Superior temporal gyrus (tissue), 1 donor: ENCODE measurements at regions not wholly inside any gene's neighbourhood (a gene's known extent, or its start where the extent isn't known, plus 50 kb on each side); places are given as distances from the start of the nearest gene placed in this dataset.

Source experiments
- DNase-seq: peaks from one replicate; pipeline ENCODE4 v3.0.0-alpha.2; 2016; ENCODE audit errors: extremely low spot score

GRCh38 chr3:159169828-159170227, 368.0 kb downstream of the MFSD1 start:
- no peak for DNase-seq

DNA sequence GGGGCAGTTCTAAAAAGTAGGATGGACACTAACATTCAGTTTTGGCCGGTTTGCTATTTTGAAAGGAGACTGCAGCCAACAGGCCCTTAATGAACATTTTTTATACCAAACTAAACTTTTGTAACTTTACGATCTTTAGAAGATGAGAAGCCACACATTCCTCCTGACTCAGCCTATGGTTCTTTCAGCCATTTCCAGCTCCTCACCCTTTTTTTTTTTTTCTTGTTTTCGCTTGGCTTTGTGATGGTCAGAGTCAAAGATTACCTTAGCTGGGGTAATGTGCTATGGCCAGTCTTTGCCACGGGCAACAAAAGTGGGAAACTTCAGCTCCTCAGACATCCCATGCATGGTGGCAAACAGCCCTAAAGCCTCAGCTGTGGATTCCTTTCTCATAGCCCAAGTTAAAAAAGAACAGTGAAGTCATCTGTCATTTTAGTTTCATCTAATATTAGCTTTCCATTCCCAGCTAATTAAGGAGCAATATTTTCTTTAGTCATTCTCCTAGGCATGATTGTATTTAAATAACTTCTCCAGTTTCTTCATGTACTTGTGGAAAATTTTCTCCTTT, 368.7 kb downstream of the MFSD1 start:
- DNase-seq = no peak

DNA sequence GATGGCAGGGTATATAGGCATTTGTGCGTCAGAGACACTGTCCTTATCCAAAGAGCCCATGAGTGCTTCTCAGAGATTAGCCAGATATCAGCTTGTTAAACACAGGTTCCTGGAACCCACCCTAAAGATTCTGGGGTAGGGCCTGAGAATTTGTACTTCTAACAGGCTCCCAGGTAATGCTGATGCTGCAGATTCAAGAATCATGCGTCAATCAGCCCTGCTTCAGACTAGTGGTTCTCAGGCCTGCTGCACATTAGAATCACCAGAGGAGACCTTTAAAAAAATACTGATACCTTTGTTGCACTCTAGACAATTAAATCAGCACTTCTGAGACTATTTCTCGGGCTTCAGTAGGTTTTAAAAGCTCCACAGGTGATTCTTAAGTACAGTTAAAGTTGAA, 369.5 kb downstream of the MFSD1 start:
- no peak for DNase-seq

GRCh38 chr3:159172473-159172872, 370.6 kb downstream of the MFSD1 start:
- no peak for DNase-seq

GRCh38 chr3:159174715-159175692, 373.1 kb downstream of the MFSD1 start:
- DNase-seq = no peak

- no peak for DNase-seq
Measured at GRCh38 chr3:159178209-159178897, 376.5 kb downstream of the MFSD1 start.

GRCh38 chr3:159182961-159183360, 381.1 kb downstream of the MFSD1 start:
- no peak for DNase-seq

GRCh38 chr3:159185443-159186050, 383.7 kb downstream of the MFSD1 start:
- no peak for DNase-seq

DNA sequence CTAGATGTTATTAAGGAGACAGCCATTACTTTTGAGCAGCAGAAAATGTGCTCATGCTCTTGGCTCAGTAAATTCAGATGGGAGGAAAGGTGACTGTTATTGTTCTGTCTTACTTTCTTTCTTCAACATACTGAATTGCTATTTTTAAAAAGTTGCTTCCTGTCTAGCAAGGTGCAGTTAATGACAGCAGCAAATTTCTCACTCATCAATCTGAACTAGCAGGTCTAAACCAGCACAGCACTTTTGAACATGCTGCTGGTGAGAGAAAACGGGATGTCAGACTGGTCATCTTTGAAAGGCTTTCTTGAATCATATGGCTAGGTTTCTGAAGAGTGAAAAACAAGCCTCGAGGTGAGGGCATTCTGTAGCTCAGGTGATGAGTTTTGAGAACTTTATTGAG, 384.7 kb downstream of the MFSD1 start:
- DNase-seq = no peak

- DNase-seq = no peak
Measured at GRCh38 chr3:159187232-159187631, 385.4 kb downstream of the MFSD1 start.

DNA sequence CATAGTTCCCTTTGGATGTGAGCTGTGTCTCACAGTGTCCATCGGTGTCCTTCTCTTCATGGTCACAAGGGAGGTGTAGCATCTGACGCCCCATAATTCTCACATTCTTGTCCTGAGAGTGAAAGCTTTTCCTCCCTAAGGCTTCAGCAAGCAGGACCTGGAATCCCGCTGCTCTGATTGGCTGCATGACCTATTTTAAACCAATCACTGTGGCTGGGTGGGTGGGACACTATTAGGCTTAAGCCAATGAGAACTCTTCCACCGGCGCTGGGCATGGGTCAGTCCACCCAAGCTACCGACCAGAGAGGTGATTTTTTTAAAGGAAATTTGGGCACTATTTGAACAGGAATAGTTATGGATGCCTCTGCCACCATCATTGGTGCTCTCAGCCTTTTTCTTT, 385.9 kb downstream of the MFSD1 start:
- DNase-seq = no peak

GRCh38 chr3:159189994-159190669, 388.3 kb downstream of the MFSD1 start:
- peak; percentile 38 for DNase-seq

DNA sequence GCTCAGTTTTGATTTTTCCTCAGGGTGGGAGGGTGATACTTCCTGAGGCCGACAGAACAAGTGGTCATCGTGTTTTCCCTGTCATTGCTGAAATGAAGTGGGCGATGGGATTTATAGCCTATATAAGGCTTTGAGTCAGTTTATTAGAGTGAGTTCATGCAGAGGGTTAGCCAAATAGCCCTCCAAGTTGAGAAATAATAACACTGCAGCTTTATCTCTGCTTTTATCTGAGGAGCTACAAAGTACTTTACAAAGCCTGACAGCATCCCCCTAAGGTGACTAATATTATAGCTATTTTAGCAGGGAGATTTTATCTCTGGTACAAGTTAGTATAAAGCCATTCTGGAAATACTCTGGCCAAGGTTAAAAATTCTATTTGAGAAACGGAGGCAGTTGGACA, 389.6 kb downstream of the MFSD1 start:
- DNase-seq = no peak

DNA sequence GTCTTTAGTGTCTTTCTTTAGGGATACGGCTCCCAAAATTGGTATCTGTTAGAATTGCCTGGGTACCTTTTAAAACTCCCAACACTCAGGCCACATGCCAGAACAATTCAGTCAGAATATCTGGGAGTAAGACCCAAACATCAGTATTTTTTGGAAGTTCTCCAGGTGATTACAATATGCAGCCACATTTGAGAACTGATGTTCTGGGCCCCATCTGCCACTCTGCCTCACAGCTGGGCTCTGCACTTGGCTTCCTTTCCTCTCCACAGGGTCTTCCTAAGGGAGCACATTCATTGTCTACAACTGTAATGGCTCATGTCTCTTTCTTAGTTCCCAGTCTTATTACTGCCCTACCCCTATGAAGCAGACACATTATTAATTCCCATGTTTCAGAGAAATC, 394.5 kb downstream of the MFSD1 start:
- DNase-seq = no peak

DNA sequence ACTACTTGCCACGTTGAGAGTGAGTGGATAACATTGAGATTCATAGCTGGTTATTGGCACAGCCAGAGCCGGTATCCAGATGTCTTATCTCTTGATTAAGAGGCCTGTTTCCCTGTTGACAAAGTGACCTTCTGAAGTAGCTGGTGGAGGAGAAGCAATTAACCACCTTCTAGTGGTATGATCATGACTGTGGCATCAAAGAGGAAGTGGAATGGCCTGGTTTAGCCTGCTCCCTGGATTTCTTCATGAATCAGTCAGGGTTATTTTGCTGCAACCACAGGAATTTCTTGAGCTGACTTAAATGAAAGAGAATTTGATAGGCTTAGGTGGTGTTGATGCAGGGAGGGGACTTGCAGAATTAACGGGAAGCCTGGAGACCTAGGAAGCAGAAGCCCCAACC, 398.3 kb downstream of the MFSD1 start:
- no peak for DNase-seq

DNA sequence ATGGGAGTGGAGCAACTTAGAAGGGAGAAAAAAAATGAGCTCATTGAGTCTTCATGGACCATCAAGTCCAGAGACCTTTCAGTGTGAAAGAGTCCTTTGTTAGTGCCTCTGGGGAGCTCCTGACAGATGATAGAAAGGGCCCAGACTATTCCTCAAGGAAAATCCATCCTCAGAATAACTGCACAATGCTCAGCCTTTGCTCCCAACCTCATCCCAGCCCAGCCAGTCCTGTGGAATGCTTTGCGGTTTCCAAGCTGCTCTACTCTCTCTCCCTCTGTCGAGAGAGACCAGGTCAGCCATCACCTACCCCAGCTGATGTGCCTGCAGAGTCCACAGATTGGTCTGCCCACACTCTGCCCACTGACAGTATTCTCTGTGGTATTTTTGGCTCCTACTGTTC, 406.2 kb downstream of the MFSD1 start:
- DNase-seq = peak; percentile 12

- DNase-seq = no peak
Measured at GRCh38 chr3:159209459-159209858, 407.6 kb downstream of the MFSD1 start.

DNA sequence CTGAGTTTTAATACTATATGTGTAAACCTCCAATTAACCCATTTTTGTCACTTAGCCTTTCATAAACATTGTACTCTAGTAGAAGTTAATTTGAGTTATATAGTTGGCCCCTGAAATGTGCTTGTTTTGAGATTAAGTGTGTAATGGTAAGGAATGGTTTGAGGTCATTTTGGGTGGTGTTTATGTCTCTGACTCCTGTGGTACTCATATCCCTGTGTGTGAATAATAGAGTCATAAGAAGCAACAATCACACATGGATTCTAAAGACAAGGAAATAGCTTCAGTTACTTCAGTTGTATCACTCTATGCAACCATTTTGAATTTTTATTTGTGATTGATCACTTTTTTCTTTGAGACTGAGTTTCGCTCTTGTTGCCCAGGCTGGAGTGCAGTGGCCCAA, 408.5 kb downstream of the MFSD1 start:
- no peak for DNase-seq

DNA sequence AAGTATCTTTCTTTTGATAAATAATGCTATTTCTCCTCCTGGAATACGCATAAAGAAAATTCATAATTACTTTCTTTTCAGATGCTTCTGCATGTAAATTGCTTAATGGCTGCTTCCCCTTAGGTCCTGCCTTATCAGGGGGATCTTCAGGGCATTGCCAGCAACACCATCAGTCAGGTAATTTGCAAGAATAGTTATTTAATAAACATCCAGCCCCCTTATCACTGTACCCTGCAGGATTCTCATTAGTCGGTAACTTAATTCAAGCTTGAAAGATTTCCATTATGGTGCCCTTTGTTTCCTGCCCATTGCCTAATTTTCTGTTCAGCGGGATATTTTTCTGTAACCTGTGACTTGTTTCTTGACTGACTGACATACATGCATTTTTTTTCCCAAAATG, 414.5 kb downstream of the MFSD1 start:
- DNase-seq = no peak

GRCh38 chr3:159219231-159219630, 417.4 kb downstream of the MFSD1 start:
- DNase-seq = no peak

GRCh38 chr3:159221335-159221734, 419.5 kb downstream of the MFSD1 start:
- no peak for DNase-seq
